Motor neuron (in vitro differentiated cells): ENCODE measurements at regions not wholly inside any gene's neighbourhood (a gene's known extent, or its start where the extent isn't known, plus 50 kb on each side); places are given as distances from the start of the nearest gene placed in this dataset.

ENCODE experiments used
- ATAC-seq, 8 experiments: fragments of 200-7000 bp; cut with Tn5 transposase; replicated peaks in 6 of 8; 2 replicates each; pipeline ENCODE4 v1.8.0; 2021; ENCODE audit warnings: mild to moderate bottlenecking in 8 of 8, moderate library complexity in 8 of 8
- H3K27ac ChIP-seq, 2 donors: fragments of 250-450 bp; sonication (Bioruptor Pico); 2 replicates each; pipeline ENCODE4 v1.9.0; 2021; ENCODE audit warnings: antibody characterized with exemption in 2 of 2, mild to moderate bottlenecking in 2 of 2, moderate library complexity in 1 of 2
- H3K4me1 ChIP-seq, 2 donors: fragments of 250-450 bp; sonication (Bioruptor Pico); replicated peaks in 1 of 2; 2 replicates each; pipeline ENCODE4 v1.6.1; 2021; ENCODE audit warnings: antibody characterized with exemption in 2 of 2, mild to moderate bottlenecking in 2 of 2, moderate library complexity in 1 of 2
- H3K4me3 ChIP-seq, 5 donors: fragments of 250-450 bp; sonication (Bioruptor Pico); 2 replicates each; pipeline ENCODE4 v1.9.0; 2021; ENCODE audit warnings: antibody characterized with exemption in 5 of 5, mild to moderate bottlenecking in 5 of 5, moderate library complexity in 4 of 5
- WGBS, 10 experiments: fragments of 450-650 bp; shearing (Covaris generic); methylation state at CpG; one replicate each; pipeline ENCODE4 v1.0.0; 2022; 5-methylcytosine and 5-hydroxymethylcytosine counted together
- in situ Hi-C, 9 experiments: fragments of 400-800 bp; cut with MboI; loops; one replicate each; pipeline ENCODE4 v1.15.0; 2021; ENCODE audit warnings: low sequenced_read_pairs in 9 of 9, low pct_unique_long_range_greater_than_20kb in 2 of 9; ENCODE audit not compliant: unreplicated experiment in 9 of 9

- peaks cover 4 to 5% of the 10 kb centered on the region in 2 donors for H3K4me1 ChIP-seq
- H3K4me3 ChIP-seq, result no peak overlapping the region
- WGBS, 10 experiments, result 25 to 100% (median 79%) methylated on average over 1 to 8 of the region's 8 CpGs; no CpG with 5 or more reads in 4 of the 10 experiments
- in situ Hi-C loops, result loop anchor here in 8 of 9 experiments (25.0 kb wide), 3 partner anchors 241 to 691 kb away; partner anchors contain the start of genes BOD1 (in 8 of the 8) and NSG2 (in 1 of the 8)
- H3K27ac ChIP-seq, result no peak overlapping the region
- no peak for ATAC-seq
These were observed 257.5 kb downstream of the NSG2 start for GRCh38 chr5:174303035-174303434.

GRCh38 chr5:174303437-174304045 lies 258.0 kb downstream of the NSG2 start:
- 0 to 79% (median 40%) methylated on average over 1 to 7 of the region's 10 CpGs; no CpG with 5 or more reads in 1 of the 10 experiments for WGBS, 10 experiments
- H3K4me1 ChIP-seq, result peaks cover 4 to 5% of the 10 kb centered on the region in 2 donors
- H3K4me3 ChIP-seq, result no peak overlapping the region
- ATAC-seq, result no peak
- H3K27ac ChIP-seq, result no peak overlapping the region
- in situ Hi-C loops, result loop anchor here in 8 of 9 experiments (25.0 kb wide), 3 partner anchors 241 to 691 kb away; partner anchors contain the start of genes BOD1 (in 8 of the 8) and NSG2 (in 1 of the 8)

- in situ Hi-C loops, result loop anchor here in 8 of 9 experiments (25.0 kb wide), 3 partner anchors 243 to 693 kb away; partner anchors contain the start of genes BOD1 (in 8 of the 8) and NSG2 (in 1 of the 8)
These were observed 259.8 kb downstream of the NSG2 start for GRCh38 chr5:174305241-174305681.

GRCh38 chr5:174306345-174307030 lies 261.0 kb downstream of the NSG2 start:
- in situ Hi-C loops, result loop anchor here in 8 of 9 experiments (25.0 kb wide), 3 partner anchors 244 to 694 kb away; partner anchors contain the start of genes BOD1 (in 8 of the 8) and NSG2 (in 1 of the 8)
- H3K4me1 ChIP-seq, result peaks cover 0 to 13% of the 10 kb centered on the region in 2 donors
- WGBS, 10 experiments, result 43 to 79% (median 65%) methylated on average over 3 to 9 of the region's 11 CpGs; no CpG with 5 or more reads in 4 of the 10 experiments
- ATAC-seq, result peak in 3 of 8 experiments; percentile 10 to 40 (median 29)
- H3K4me3 ChIP-seq, result no peak overlapping the region
- H3K27ac ChIP-seq, result no peak overlapping the region

More at GRCh38 chr5:174305241-174305681, 259.8 kb downstream of the NSG2 start:
- no peak overlapping the region for H3K4me3 ChIP-seq
- H3K4me1 ChIP-seq, result peaks cover 4 to 13% of the 10 kb centered on the region in 2 donors
- no peak for ATAC-seq
- H3K27ac ChIP-seq, result no peak overlapping the region
- WGBS, 10 experiments, result 0 to 90% (median 20%) methylated on average over 1 to 6 of the region's 8 CpGs; no CpG with 5 or more reads in 5 of the 10 experiments

GRCh38 chr5:174307031-174307408 lies 261.5 kb downstream of the NSG2 start:
- Histone ChIP-seq H3K27ac (no peak overlapping the region), H3K4me1 (peaks cover 0 to 13% of the 10 kb centered on the region in 2 donors), H3K4me3 (no peak overlapping the region)
- WGBS, 10 experiments, result 17 to 83% (median 45%) methylated on average over 1 to 7 of the region's 11 CpGs; no CpG with 5 or more reads in 1 of the 10 experiments
- ATAC-seq, result peak in 3 of 8 experiments; percentile 27 to 42 (median 39)
- in situ Hi-C loops, result loop anchor here in 8 of 9 experiments (25.0 kb wide), 3 partner anchors 245 to 695 kb away; partner anchors contain the start of genes BOD1 (in 8 of the 8) and NSG2 (in 1 of the 8)

GRCh38 chr5:174307656-174308271 lies 262.3 kb downstream of the NSG2 start:
- in situ Hi-C loops, result loop anchor here in 8 of 9 experiments (25.0 kb wide), 3 partner anchors 245 to 695 kb away; partner anchors contain the start of genes BOD1 (in 8 of the 8) and NSG2 (in 1 of the 8)
- Histone ChIP-seq H3K4me1 (peaks cover 5 to 20% of the 10 kb centered on the region in 2 donors), H3K4me3 (no peak overlapping the region), H3K27ac (no peak overlapping the region)
- 30 to 90% (median 88%) methylated on average over 2 to 8 of the region's 12 CpGs; no CpG with 5 or more reads in 4 of the 10 experiments for WGBS, 10 experiments
- no peak for ATAC-seq

GRCh38 chr5:174309131-174309795 lies 263.8 kb downstream of the NSG2 start:
- in situ Hi-C loops, result loop anchor here in 8 of 9 experiments (25.0 kb wide), 3 partner anchors 247 to 697 kb away; partner anchors contain the start of genes BOD1 (in 8 of the 8) and NSG2 (in 1 of the 8)
- Histone ChIP-seq H3K4me3 (no peak overlapping the region), H3K4me1 (peaks cover 5 to 20% of the 10 kb centered on the region in 2 donors), H3K27ac (no peak overlapping the region)
- ATAC-seq, result peak in 4 of 8 experiments; percentile 13 to 32 (median 30)
- 7 to 70% (median 34%) methylated on average over 2 to 6 of the region's 14 CpGs; no CpG with 5 or more reads in 6 of the 10 experiments for WGBS, 10 experiments

- Histone ChIP-seq H3K4me3 (no peak overlapping the region), H3K27ac (no peak overlapping the region), H3K4me1 (peaks cover 5 to 20% of the 10 kb centered on the region in 2 donors)
- in situ Hi-C loops, result loop anchor here (5.0 to 25.0 kb wide), 7 partner anchors 248 to 698 kb away; partner anchors contain the start of genes BOD1 (in 8 of the 9) and NSG2 (in 3 of the 9)
- no peak for ATAC-seq
- WGBS, 10 experiments, result 50 to 100% (median 80%) methylated on average over 2 to 9 of the region's 10 CpGs; no CpG with 5 or more reads in 1 of the 10 experiments
These were observed 264.7 kb downstream of the NSG2 start for GRCh38 chr5:174310243-174310642.

GRCh38 chr5:174310706-174311105 lies 265.2 kb downstream of the NSG2 start:
- Histone ChIP-seq H3K27ac (no peak overlapping the region), H3K4me1 (peaks cover 5 to 20% of the 10 kb centered on the region in 2 donors), H3K4me3 (no peak overlapping the region)
- no peak for ATAC-seq
- WGBS, 10 experiments, result 8 to 92% (median 80%) methylated on average over 1 to 4 of the region's 4 CpGs; no CpG with 5 or more reads in 1 of the 10 experiments
- in situ Hi-C loops, result loop anchor here (5.0 to 25.0 kb wide), 7 partner anchors 248 to 698 kb away; partner anchors contain the start of genes BOD1 (in 8 of the 9) and NSG2 (in 3 of the 9)

- in situ Hi-C loops, result loop anchor here (5.0 to 25.0 kb wide), 7 partner anchors 249 to 699 kb away; partner anchors contain the start of genes BOD1 (in 8 of the 9) and NSG2 (in 3 of the 9)
- H3K4me1 ChIP-seq, result peaks cover 5 to 20% of the 10 kb centered on the region in 2 donors
- H3K4me3 ChIP-seq, result no peak overlapping the region
- no peak overlapping the region for H3K27ac ChIP-seq
- no peak for ATAC-seq
- WGBS, 10 experiments, result 57 to 100% (median 88%) methylated on average over 1 to 9 of the region's 17 CpGs; no CpG with 5 or more reads in 6 of the 10 experiments
These were observed 265.6 kb downstream of the NSG2 start for GRCh38 chr5:174311121-174311520.

GRCh38 chr5:174311531-174312269 lies 266.2 kb downstream of the NSG2 start:
- WGBS, 10 experiments, result 0% methylated on average over 1 of the region's 58 CpGs; no CpG with 5 or more reads in 9 of the 10 experiments
- H3K27ac ChIP-seq, result no peak overlapping the region
- peaks cover 5 to 20% of the 10 kb centered on the region in 2 donors for H3K4me1 ChIP-seq
- in situ Hi-C loops, result loop anchor here (5.0 to 25.0 kb wide), 7 partner anchors 249 to 699 kb away; partner anchors contain the start of genes BOD1 (in 8 of the 9) and NSG2 (in 3 of the 9)
- ATAC-seq, result peak; percentile 85 to 97 (median 92)
- H3K4me3 ChIP-seq, result peak overlapping the region; percentile 16 to 35 (median 23)
